Fibroblast of gingiva (primary cell): ENCODE measurements at regions not wholly inside any gene's neighbourhood (a gene's known extent, or its start where the extent isn't known, plus 50 kb on each side); places are given as distances from the start of the nearest gene placed in this dataset.
A peak's percentile ranks its signal among the peaks of the same experiment; 100 is the strongest.

Experiments used
- DNase-seq: peaks from one replicate; pipeline ENCODE4 v3.0.0-alpha.2; 2011; ENCODE audit warnings: low read depth

DNA sequence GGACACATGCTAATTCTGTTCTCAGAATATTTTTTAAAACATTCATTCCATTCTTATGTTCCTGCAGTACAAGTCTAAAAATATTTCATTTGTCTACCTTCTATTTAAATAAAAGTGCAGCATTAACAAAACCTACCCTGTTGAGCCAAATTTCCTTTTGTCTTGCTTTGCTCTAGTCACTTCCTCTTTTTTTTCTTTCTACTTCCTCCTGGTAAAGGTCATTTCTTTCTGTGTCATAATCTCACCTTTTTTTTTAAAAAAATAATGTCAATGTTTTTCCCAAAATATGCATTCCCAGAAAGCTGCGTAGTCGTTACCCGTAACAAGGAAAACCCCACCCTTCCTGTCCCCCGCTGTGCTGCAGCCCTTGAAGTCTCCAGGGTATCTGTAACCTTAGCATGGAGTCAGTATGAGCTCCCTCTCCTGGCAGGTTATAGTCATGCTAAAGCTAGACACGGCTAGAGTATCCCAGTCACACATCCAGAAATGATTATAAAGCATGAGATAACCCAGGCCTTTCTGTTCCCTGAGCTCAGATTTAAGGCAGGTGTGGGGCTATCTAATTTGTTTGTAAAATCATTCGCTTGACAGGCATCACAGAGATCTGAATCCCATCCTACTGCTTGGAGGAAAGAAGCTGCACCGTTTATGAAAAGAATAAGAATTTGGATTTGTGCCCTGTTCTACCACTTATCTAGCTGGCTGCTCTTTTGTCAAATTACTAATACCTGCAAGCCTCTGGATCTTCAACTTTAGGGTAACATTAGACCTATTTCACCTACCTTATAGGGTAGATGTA is 51.1 kb upstream of the EED start:
- DNase-seq = peak; percentile 77

DNA sequence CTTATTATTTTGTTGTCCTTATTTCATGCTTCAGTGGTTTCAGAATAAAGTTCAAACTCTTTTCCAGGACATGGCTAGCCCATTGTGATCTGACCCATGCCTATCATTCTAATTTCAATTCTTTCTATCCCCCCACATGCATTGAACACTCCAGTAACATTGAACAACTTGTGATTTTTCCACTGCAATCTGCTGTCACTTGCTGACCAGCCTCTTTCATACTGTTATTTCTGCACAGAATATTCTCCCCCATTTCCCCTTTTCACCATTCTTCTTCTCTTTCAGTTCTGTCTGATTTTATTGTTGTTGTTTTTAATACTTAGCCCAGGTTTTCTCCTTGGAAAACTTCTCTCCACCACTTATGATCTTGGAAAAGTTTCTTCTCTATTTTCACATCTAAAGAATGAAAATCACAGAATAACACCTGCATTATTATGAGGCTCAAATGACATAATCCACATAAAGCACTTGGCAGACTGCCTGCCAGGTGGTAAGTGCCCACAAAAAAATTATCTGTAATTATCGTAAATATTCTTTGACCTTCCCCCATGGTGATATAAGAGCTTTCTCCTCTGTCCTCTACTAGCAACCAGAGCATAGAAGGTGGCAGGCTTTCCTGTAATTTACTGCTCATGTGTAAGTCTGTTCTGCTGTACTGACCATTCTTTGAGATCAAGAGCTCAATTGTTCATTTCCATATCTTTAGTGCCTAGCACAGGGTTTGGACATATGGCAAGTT is 51.9 kb upstream of the EED start:
- no peak for DNase-seq

DNA sequence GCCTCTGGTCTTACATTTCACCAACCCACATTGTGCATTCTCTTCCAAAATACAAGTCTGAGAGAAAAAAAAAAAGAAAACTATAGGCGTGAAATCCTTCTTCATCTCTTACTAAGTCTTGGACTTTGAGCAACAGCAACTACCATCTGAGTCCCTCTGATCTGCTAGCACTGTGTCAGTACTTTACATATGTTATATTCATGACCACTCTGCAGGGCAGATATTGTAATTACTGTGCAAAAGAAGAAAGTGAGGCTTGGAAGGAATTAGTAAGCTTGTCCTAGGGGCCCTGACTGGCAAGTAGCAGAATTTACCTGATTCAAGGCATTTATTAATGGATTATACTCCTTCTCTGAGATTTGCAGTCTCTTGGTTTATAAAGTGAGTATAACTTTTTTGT is 52.7 kb upstream of the EED start:
- DNase-seq = no peak

DNA sequence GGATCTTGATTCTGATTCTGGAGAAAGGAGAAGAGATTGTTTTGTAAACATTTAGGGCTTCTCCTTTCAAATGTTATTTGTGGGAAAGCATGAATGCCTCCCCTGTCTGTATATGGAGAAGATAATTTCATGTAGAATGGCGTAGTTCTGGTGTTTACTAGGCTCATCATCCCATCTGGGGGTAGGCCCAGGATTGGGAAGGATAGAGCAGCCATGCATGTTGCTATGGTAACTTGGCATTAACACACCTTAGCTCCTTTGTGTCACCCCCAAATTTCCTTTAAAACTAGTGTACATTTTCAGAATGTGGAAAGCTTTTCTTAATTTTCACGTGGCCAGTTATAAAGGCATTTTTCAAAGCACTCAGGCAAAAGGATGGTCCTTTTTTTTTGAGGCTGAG is 57.5 kb upstream of the EED start:
- no peak for DNase-seq

DNA sequence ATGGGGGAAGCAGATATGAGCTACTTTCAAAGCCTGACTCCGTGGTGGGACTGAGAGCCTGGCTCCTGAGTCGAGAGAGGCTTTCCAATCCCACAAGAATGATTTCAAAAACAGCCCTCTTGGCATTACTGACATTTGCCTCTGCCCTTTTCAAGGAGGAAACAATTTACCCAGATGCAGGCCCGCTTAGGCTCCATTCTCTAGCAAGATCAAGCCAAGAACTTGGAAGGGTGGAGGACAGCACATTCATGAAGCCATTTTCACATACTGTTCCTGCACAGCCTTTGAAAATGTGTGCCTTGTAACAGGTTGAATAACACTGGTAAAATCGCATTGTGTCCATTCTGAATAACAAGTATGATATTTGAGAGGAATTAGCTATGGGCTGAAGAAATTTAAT is 58.2 kb upstream of the EED start:
- no peak for DNase-seq

DNA sequence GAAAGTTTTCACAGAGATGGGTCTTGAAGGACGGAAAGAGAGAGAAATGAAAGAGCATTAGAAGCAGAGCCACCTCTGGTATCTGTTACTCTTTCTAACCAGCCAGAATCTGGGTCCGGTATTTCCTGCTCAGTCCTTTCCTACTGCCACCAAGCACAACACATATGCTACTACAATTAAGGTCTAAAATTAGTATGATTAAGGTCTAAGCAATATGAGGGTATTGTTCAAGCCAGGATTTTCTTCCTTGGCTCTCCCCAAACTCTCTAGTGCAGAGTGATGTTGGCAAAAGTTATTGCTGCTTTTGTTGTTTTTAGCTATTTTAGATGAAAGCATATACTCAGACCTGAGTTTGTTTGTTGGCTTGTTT is 59.2 kb upstream of the EED start:
- DNase-seq = no peak

DNA sequence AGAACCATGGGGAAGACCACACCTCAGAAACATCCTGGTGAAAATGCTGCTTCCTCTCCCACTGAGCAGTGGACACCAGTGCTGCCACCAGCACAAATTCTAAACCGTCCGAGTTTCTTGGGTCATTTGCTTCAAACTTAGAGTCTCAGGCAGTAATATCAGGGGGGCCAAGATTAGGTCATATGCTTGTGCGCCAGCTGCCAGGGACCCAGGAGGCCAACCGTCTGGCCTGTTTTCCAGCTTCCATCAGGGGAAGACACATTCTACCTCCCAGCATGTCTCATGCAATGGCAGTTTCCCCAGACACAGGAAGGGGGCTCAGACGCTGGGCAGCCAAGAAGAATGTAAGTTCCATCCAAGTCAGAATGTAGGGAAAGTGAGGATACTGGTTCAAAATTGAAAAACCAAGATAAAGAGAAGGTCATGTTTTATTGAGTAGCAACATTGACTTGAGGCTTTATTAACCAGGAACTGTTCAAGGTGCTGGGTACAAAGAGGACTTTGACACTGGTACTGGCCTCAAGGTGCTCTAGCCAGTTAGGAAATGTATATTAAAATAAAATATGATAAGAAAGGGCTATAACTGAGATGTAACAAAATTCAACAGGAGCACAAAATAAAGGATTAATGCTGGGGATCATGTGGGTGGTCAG is 59.7 kb upstream of the EED start:
- no peak for DNase-seq

DNA sequence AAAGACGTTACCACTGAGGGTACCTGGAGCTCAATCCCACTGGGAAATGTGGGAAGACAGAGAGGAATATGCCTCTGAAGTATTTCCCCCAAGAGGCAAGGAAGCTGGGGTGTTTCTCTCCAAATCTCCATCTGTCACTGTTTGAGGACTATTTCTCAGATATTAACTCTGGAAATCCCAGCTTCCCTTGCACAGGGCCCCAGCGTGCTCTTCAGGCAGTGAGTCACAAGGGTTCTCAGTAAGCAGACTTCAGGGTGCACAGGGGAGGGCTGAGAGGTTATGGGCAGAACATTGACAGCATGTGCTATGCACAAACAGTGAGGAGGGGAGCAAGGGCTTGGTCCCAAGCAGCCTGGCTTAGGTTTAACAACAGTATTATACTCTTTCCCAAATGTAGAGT is 60.9 kb upstream of the EED start:
- no peak for DNase-seq

DNA sequence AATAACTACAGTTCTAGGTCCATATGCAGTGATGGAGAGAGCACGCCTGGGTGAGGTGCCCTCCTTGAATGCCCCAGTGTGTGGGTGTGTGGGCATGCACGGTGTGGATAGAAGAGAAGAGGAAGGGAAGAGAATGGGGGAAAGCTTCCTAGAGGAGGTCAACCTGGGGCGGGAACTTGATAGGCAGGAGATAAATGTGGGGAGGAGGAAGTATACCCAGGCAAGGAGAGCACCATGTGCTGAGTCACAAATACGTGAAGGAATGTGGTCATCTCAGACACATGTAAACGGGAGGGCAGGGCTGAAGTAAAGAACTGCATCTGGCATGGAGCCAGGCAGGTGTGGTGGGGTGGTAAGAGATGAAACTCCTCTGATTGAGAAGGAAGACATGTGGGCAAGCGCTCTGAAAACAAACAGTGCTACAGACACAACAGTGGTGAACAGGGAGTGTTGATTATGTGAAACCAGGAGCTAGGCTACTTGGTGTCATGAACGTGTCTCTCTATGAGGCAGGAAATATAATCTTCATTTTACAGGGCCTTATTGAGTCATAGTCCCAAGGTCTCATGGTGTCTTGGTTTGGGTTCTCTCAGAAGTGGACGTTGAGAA is 61.5 kb upstream of the EED start:
- no peak for DNase-seq

DNA sequence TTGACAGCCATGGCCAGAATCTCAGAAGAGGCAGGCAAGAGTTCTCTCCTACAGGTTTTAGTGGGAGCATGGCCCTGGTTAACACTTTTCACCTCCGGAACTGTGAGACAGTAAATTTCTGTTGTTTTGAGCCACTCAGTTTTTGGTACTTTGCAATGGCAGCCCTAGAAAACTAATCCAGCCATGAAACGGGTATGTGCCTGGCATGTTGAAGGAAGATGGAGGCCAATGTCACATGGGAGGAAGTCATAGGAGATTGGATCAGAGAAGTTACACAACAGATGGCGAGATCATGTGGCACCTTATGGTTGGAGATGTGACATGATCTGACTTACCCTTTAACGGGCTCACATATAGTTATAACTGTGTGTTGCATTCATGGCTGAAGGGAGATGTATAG is 63.2 kb upstream of the EED start:
- DNase-seq = no peak

DNA sequence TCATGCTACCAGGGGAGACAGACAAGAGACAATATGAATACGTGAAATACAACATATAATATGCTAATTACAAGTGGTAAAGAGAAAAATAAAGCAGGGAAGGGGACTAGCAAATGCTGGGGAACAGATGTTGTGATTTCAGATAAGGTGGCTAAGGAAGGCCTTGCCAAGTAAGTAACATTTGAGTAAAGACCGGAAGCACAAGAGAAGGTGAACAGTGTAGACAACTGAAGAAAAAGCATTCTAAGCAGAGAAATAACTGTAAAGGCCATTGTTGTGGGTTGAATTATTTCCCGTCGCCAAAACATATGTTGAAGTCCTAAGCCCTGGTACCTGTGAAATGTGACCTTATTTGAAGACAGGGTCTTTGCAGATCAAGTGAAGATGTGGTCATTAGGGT is 63.7 kb upstream of the EED start:
- no peak for DNase-seq

DNA sequence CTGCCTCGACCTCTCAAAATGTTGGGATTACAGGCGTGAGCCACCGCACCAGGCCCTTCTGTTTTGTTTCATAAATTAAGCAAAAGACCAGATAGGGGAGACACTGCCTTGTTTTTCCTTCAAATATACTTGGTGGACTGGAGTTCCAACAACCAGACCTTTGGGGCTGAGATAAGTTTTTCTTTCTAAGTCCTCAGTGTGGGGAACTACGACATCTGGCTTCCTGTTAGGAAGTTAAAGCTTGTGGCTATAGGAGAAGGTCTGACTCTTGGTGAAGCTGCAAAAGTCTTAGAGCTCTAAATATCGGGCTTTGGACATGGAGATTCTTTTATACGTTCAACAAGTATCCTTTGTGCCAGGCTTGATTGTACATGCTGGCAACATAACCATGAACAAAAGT is 64.1 kb upstream of the EED start:
- DNase-seq = no peak

DNA sequence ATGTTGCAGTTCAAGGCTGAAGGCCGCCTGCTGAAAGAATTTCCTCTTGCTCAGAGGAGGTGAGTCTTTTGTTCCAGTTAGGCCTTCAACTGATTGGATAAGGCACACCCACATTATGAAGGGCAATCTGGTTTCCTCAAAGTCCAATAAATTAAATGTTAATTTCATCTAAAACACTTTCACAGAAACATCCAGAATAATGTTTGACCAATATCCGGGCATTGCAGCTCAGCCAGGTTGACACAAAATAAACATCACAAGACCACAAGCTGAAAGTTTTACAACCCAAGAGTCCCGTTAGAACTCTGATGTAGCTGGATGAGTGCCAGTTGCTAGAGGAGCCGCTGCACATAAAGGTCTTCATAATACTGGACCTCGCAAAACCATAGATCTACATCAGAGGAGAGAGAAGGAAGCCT is 64.9 kb upstream of the EED start:
- no peak for DNase-seq

DNA sequence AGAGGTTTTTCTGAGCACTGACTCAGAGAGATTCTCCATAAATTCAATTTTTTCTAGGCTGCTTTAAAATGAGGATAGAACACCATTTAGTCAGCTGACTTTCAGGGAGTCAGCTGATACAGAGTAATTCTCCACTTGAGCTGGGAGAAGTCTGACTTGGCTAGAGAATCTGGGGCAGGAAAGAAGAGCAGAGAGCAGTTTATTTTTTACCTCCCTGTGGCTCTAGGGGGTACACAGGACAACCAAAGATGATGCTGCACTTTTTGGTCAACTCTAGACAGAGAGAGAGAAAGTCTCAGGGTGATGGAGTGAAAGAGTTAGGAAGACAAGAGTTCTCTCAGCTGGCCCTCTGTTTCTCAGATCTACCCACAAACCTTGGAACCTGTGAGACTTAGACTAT is 67.3 kb upstream of the EED start:
- DNase-seq = no peak

DNA sequence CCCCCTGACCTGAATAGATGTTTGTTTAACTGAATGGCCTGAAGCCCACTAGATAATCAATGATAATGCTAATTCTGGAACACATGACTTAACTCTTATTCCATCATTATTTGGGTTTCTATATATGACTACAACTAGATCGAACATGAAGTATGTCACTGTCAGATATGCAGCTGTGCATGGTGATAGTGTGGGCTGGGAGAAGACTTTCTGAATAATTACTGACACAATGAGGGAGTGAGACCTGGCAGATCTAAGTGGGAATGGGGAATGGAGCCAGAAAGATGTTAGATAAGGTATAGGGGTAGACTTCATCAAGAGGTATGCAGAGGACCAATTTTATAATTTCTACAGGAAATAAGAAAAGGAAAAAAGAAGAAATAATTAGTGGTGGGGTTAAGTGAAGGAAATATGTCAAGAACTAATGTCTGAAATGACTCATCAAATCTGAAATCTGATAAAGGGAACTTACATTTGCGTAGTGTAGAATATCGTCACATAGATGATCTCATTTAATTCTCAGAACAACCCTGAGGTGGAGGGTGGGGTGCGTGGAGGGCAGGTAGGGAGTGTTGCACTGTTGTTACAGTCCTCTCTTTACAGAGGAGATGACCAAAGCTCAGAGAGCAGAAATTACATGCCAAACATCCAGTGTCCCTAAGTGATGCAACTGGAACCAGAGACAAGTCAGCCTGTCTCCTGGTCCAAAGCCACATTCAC is 68.2 kb upstream of the EED start:
- peak; percentile 19 for DNase-seq

DNA sequence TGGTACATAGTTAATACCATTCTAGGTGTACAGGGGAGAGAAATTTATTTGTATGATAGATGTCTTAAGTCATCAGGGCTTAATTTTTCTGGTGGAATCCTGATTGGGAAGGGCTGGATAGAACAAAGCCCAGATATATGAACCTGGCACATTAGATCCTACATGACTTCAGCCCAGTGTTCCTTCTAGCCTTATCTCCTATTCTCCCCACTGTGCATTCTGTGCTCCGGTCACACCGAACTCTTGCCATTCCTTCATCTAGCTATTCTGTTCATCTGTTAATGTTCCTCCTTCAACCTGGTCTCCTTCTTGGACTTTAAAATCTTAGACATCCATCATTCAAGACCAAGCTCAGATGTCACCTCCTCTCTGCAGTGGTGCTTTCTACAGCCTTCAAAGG is 68.9 kb upstream of the EED start:
- no peak for DNase-seq

DNA sequence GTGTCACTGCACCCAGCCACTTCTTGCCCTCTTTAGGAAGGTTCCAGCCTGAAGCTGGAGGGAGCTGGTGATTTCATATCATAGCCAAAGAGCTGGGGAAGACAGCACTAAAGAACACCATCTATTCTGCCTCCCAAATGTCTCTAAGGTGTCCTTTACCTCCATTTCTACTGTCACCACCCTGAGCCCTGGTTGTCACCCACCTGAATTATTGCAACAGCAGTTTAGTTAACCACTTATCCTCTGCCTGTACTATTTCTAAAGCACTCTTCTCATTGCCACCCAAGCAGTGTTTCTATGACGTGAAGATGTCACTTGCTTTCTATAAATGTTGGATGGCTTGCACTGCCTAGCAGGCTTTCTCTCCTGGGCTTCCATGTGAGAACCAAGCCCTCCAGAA is 69.4 kb upstream of the EED start:
- no peak for DNase-seq

DNA sequence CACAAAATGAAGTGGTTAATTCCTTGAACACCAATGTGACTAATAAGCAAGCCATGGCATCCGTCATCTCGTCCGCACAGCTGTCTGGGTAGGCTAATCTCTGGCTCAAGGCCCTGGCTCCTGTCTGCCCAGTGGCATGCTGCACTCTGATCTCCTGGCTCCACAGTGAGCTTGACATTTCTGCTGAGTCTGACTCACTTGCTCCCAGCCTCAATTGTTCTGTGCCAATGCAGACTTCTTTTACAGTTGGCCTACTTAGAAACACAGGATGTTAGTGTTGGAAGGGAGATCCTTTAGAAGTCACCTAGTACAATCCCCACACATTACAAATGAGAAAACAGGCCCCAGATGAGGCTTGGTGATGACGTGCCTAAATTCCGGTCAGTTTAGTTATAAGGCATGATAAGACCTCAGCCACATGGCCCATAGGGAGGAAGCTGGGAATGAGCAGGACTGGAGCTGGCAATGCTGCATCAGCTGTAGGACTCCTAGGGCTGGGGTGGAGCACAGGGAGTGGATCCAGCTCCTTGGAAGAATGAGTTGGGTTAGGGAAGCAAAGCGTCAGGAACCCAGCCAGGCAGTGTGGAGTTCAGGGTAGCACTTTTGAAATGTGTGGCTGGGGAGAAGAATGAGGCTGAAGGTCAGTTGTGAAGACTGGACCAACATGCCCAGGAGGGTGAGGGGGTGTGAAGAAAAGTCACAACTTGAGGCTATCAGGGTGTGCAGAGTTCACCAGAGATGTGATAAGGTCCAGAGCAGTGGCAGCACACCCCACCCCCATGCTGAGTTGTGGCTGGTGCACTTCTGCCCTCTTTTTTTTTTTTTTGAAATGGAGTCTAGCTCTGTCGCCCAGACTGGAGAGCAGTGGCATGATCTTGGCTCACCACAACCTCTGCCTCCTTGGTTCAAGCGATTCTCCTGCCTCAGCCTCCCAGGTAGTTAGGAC is 70.2 kb upstream of the EED start:
- peak; percentile 99 for DNase-seq

DNA sequence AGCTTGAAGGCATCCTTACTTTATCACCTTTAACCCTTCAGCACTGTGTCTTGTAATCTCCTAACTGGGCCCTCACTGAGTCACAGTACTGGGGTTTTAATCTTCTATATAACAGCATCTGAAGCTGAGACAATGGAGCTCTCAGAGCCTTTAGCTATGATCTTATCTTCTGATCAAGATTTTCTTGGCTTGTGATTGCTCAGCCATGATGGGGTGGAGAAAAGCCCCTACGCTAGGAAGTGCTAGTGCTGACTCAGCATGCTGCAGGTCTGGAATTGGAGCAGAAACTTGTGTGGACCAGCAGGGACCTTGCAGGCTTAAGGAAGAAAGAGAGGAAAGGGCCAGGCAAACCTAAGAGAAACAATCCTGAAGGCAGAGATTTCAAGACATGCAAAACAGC is 71.7 kb upstream of the EED start:
- no peak for DNase-seq

DNA sequence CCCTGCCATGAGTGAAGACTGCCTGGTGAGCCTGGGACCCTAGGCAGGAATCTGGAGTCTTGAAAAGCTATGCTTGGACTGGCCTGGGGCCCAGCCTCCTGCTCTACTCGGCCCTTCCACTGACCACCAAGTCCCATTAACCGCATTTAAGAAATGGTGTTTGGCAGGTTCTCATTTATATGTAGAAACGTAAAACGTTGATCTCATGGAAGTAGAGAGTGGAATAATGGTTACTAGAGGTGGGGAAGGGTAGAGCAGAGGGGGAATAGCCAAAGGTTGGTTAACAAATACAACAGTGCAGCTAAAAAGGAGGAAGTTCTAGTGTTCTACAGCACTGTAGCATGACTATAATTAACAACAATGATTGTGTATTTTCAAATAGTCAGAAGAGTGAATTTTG is 72.9 kb upstream of the EED start:
- DNase-seq = no peak

DNA sequence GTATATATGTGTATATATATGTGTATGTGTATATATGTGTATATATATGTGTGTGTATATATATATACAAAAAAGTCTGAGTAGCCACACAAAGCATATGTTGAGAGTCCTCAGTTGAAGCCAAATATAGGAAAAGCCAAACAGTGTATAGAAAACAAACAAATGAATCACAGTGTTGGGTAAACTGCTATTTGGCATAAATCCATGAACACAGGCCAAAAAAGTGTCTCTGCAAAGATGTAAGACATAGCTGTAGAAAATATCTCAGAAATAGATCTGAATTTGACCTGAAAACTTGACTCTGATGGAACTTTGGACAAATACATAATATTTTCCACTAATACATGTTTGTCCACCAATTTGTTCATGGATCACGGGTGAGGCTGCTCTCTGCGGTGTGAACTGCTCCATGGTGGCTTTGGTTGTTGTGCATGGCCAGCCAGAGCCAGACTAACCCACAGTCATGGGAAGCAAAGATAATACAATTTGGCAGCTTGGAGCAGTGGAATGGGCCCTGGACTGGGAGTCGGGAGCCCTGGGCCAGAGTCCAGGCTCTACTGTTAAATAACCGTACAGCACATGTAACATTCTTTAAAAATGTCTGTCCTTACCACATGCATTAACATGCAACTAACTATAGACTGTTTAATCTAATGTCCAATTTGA is 76.9 kb upstream of the EED start:
- no peak for DNase-seq
